NCI-H2171 treated with DMSO at 0.1 percent for 48 hours (cell line): ENCODE measurements at regions not wholly inside any gene's neighbourhood (a gene's known extent, or its start where the extent isn't known, plus 50 kb on each side); places are given as distances from the start of the nearest gene placed in this dataset.

ENCODE experiments used
- DNase-seq: peaks from one replicate; lab custom pipeline; 2025; lab: John Stamatoyannopoulos, UW

- DNase-seq = peak; percentile 19
Observed at GRCh38 chr12:100741084-100741711, 53.4 kb upstream of the ANO4 start.

GRCh38 chr12:100743060-100743459 is 51.5 kb upstream of the ANO4 start:
- no peak for DNase-seq
